ENCODE measurements at regions not wholly inside any gene's neighbourhood (a gene's known extent, or its start where the extent isn't known, plus 50 kb on each side); places are given as distances from the start of the nearest gene placed in this dataset.
A peak's percentile ranks its signal among the peaks of the same experiment; 100 is the strongest.

- DNase-seq = no peak
These were observed 311.0 kb downstream of the GRIN2B start for GRCh38 chr12:13670285-13670866.

- DNase-seq = no peak
These were observed 312.5 kb downstream of the GRIN2B start for GRCh38 chr12:13668880-13669279.

DNA sequence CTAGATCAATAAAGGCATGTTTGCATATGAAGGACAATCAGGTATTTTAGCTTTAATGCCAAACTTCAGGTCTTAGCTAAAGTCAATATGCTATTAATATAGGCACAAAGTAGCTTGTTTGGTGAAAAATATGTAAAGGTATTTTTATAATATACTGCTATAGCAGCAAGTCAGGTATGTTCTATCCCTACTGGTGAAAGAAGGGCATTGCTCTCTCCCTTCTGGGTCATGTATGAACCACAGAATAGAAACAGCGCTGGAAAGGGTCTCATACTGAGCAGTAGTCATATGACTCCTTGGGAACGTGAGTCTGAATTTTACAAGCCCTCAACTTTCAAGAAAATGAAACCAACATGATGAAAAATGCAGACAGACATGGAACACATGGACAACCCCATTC, 314.6 kb downstream of the GRIN2B start:
- DNase-seq = peak in 1 of 2 experiments; percentile 10

DNA sequence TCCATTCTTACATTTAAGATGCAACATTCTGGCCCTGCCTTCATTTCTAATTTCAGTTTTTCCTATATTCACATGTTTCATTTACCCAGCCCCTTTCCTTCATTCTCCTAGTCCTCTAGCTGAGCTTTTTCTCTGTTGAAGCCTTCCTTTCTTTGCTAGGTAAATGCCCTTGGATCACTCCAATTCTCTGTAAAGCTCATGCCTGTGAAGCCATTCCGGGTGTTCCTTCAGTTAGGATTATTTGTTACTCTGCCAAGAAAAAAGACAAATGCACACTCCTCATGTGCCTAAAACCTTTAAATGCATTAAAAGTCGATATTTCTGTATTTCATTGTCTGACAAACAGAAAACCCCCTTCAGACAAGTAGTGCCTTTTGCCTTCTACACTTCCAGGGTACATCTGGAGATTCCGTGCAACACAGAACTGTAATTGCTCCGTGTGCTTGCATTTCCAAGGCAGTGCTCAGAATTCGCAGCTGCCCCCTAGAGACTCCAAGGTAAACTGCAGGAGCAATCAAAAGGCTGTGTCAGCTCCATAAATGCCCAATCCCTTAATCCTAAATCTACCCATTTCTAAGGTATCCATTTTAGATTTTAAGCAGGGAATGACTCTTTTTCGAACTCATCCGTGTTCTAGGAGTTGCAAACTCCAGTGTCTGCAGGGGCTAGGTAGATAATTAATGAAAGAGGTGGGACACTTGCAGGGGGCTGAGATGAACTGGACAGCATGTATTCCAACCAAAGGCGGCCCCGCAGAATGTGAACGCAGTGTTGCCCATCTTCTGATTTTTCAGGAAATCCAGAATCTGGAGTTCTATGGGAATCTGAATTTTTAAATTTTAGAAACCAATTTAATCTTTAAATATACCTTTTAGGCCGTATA, 320.2 kb downstream of the GRIN2B start:
- DNase-seq = peak in 1 of 2 experiments; percentile 44

- no peak for DNase-seq
These were observed 326.9 kb downstream of the GRIN2B start for GRCh38 chr12:13654456-13654855.

DNA sequence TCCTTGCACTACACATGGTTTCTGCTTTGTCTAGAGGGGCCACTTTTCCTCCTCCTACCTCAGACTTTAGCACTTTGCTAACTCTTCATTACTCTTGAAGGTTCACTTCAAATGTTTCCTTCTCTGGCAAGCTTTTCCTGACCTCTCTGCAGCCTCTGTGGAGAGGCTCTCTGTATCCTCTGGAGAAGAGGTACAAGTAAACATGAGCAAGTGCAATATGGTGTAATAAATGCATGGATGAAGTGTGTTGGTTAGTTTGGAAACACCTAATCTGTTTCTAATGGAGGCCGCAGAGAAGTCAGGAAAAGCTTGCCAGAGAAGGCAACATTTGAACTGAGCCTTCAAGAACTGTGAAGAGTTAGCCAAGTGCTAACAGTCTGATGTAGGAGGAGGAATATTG, 329.3 kb downstream of the GRIN2B start:
- DNase-seq = no peak

- DNase-seq = no peak
These were observed 345.7 kb downstream of the GRIN2B start for GRCh38 chr12:13635709-13636108.

- no peak for DNase-seq
These were observed 349.5 kb downstream of the GRIN2B start for GRCh38 chr12:13631873-13632272.

DNA sequence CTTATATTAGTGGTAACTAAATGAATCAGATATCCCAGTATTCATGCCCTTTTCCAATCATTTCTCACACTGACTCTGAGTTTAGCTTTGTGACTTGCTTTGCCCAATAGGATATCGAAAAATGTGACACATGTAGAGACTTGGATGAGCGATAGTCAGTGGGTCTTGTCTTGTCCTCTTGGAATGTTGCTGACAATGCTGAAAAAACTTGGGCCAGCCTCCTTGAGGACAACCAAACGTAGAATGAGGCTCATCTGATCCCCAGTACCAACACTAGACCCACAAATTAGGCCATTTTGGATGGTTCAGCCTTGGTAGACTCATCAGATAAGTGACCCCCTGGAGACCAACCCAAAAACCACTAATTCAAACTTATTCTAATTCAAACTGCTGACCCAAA, 351.0 kb downstream of the GRIN2B start:
- DNase-seq = no peak

- no peak for DNase-seq
These were observed 353.3 kb downstream of the GRIN2B start for GRCh38 chr12:13628067-13628466.

DNA sequence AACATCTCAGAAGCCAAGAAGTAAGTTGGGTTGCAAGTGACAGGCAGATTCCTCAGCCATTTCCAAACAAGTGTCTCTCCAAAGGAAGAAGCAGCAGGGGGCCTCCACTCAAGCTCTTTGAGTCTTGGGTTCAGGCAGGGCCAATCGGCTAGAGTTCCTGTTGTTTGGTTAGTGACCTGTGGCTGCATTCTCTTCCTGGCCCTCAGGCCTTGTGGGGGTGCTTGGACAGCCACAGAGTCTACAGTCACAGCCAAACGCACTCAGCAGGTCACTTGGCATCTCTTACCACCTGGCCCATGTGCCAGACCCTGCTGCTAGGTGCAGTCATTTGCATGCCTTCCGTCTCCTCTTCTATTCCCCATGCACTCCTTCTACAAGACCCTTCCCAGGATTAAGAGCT, 353.9 kb downstream of the GRIN2B start:
- DNase-seq = no peak

GRCh38 chr12:13613297-13613696, 368.1 kb downstream of the GRIN2B start:
- DNase-seq = no peak

DNA sequence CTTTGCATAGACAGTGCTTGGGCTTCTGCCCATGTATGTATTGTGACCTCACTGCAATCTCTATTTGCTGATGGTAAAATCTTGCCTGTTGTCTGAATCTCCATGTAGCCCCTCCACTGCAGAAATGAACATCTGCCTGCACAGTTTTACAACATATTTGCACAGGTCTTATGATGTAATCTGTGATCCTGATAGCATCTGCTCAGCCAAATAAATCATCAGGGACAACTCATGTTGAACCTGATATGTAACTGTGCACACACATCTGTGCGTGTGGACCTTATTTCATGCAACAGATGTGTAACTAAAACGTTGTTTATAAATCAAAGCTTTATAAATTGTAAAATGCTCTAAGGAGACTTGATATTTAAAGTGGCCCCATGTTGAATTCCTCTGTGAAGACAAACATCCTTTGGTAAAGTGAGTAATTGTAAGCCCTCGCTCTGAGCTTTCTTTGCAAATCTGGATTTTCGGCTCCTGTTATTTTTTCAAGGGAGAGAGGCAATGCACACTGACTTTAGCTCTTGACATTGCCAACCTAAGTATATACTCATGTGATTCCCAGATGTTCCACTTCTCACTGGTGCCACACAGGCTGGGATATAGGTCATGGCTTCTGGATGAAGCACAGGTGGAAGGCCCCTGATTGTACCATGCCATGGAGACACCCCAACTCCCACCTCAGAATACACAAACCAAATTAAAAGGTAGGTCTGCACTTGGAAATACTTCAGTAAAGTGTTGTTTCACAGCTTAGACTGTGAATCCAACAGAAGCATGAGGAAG, 371.3 kb downstream of the GRIN2B start:
- no peak for DNase-seq

- DNase-seq = no peak
These were observed 375.1 kb downstream of the GRIN2B start for GRCh38 chr12:13606290-13606689.

DNA sequence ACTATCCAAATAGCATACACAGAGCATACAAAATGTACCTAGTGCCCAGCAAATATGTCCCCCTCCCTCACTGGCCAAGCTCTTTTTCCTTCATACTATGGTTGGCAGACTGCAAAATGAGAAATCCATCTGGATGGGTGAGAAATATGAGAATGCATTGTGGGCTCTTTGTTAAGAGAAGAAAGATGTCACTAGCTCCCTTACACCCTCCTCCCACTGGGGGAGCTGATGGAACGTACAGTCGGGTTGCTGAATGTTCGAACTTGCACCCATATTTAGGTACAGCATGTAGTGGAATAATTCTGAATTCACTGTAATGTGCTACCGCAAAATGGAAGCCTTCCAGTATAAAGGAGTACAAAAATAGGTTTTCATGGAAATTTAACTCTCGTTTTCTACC, 377.4 kb downstream of the GRIN2B start:
- DNase-seq = no peak

DNA sequence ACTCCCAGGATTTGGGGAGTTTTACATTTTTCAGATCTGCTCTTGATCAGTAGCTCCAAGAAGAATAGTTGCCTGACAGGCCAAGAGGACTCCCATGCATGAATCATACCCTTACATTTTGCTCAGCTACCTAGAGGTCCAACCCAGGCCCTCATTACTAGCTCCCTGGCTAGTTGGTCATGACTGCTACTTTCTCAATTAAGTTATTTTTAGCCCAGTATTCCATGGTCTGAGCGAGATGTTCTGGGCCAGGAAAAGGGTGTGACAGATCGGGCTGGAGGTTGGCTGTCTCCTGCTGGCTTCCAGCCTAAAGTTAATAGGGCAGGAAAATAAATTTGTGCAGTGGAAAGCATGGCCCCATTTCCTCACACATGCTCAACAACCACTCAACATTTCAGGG, 379.2 kb downstream of the GRIN2B start:
- DNase-seq = no peak

DNA sequence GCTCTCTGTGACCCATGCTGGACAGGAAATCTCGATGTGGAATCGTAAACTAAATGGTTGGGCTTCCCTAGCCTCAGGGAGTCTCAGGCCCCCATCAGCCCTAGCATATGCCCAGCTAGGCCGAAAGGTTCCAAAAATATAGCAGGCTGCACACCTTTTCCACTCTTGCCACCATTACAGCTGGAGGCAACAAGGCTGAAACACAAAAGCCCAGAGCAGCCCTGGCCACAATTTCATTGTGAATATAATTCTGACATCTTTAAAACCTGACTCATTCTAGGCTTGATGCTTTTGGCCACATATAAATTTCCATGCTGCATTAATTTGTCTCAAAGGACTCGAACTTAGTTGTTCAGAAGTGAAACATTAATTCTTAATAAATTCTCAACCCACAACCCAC, 382.2 kb downstream of the GRIN2B start:
- DNase-seq = no peak

GRCh38 chr12:13597837-13598236, 383.6 kb downstream of the GRIN2B start:
- DNase-seq = no peak

- no peak for DNase-seq
These were observed 384.2 kb downstream of the GRIN2B start for GRCh38 chr12:13597166-13597565.

- no peak for DNase-seq
These were observed 384.7 kb downstream of the GRIN2B start for GRCh38 chr12:13596714-13597113.

GRCh38 chr12:13595536-13596443, 385.6 kb downstream of the GRIN2B start:
- no peak for DNase-seq

GRCh38 chr12:13594731-13595514, 386.5 kb downstream of the GRIN2B start:
- DNase-seq = no peak

All from SW 1271 (cell line).